Amygdala (tissue), 56 donors: ENCODE measurements at regions not wholly inside any gene's neighbourhood (a gene's known extent, or its start where the extent isn't known, plus 50 kb on each side); places are given as distances from the start of the nearest gene placed in this dataset.
"Not testable (repeated sequence)": the region's sequence is repeated elsewhere in the genome, so short reads cannot be mapped to it uniquely, and the experiment has no call there.

Source experiments
- DNase-seq, 56 donors: peaks; one replicate each; lab custom pipeline; 2025; lab: John Stamatoyannopoulos, UW

- DNase-seq, result no peak
These were observed 230.3 kb downstream of the THBS2 start for GRCh38 chr6:169023161-169023874.

- DNase-seq, result peak in 3 of 56 donors; percentile 13 to 21 (median 14)
These were observed 231.6 kb downstream of the THBS2 start for GRCh38 chr6:169022079-169022478.

- no peak for DNase-seq
These were observed 232.8 kb downstream of the THBS2 start for GRCh38 chr6:169020821-169021220.

DNA sequence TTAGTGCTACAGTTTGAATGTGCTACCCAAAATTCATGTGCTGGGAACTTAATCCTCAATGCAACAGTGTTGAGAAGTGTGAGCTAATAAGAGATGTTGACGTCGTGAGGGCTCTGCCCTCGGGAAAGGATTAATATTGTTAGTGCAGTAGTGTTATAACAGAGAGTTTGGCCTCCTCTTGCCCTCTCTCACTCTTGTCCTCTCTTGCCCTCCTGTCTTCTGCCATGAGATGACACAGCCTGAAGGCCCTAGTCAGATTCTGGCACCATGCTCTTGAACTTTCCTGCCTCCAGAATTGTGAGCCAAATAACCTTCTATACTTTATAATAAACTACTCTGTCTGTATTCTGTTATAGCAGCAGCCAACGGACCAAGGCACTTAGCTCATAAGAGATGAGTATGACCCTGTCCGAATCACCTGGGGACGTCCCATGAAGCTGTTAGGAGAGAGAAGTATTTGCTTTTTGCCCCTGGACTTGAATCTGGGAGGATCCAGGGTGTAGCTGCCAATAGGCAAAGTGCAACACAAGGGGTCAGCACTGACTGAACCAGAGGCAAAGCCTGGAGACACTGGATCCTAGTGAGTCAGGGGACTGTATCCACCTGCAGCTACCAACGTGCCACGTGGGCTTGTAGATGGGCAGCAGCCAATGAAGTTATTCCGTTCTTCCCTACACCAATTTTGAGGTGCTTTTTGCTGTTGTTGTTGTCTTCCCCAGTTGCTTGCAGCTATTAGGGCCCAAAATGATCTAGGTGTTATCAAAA lies 233.7 kb downstream of the THBS2 start:
- no peak for DNase-seq

- no peak for DNase-seq
These were observed 234.5 kb downstream of the THBS2 start for GRCh38 chr6:169019111-169019510.

DNA sequence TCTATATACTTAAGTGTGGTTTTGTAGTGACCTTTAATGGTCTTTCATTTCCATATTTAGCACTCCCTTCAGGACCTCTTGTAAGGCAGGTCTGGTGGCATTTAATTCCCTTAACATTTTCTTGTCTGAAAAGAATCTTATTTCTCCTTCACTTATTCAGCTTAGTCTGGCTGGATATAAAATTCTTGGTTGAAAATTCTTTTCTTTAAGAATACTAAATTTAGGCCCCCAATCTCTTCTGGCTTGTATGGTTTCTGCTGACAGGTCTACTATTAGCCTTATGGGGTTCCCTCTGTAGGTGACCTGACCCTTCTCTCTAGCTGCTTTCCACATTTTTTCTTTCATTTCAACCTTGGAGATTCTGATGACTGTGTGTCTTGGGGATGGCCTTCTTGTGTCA lies 236.9 kb downstream of the THBS2 start:
- no peak for DNase-seq

DNA sequence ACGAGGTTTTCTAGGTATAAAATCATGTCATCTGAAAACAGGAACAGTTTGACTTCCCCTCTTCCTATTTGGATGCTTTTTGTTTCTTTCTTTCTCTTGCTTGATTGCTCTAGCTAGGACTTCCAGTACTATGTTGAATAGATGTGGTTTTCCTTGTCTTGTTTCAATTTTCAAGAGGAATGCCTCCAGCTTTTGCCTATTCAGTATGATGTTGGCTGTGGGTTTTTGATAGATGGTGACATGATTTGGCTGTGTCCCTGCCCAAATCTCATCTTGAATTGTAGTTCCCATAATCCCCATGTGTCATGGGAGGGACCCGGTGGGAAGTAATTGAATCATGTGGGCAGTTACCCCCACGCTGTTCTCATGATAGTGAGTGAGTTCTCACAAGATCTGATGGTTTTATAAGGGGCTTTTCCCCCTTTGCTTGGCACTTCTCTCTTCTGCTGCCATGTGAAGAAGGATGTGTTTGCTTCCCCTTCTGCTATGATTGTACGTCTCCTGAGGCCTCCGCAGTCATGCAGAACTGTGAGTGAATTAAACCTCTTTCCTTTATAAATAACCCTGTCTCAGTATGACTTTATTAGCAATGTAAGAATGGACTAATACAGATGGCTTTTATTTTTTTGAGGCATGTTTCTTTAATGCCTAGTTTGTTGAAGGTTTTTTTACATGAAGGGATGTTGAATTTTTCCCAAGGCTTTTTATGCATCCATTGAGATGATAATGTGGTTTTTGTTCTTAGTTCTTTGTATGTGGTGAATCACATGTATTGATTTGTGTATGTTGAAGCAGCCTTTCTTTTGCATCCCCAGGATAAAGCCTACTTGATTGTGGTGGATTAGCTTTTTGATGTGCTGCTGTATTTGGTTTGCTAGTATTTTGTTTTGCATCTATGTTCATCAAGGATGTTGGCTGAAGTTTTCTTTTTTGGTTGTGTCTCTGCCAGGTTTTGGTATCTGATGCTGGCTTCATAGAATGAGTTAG lies 239.1 kb downstream of the THBS2 start:
- no peak for DNase-seq

DNA sequence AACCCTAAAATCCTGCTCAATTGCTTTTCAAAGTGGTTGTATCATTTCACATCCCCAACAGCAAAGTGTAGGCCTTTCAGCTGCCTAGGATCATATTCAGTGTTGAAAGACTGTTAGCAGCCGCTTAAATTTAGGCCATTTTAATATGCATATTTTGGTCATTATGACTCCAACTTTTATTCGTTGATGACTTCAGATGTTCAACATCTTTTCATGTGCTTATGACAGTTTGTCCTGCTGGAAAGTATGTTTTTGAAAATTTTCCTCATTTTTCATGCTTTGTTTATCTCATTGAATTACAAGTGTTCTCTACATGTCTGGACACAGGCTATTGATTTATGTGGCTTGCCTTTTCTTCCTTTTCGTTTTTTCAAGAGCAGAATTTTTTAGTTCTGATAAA lies 244.0 kb downstream of the THBS2 start:
- no peak for DNase-seq

DNA sequence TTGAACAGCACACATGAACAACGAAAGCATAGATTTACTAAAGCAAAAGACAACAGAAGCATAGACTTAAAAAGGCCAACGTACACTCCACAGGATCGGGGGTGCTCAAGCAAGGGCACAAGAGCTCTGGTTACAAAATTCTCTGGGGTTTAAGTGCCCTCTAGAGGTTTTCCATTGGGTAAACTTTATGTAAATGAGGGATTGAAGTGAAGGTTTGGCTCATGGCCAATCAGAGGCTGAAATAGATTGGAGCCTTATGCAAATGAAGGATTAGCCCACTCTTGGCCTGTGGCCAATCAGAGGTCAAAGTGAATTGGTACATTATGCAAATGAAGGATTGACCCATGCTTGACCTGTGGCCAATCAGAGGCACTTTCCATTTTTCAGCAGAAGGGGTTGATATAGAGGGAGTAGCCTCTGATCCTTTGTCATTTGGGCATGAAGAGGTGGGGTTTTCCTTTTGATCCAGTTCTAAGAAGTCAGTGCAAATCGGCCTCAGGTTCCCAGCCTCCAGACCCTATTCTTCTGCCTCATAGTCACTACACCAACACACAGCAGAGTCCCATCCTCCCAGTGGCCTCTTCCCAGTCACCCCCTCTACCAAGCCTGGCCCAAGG lies 244.9 kb downstream of the THBS2 start:
- DNase-seq, result peak in 2 of 56 donors; percentile 34 to 86

DNA sequence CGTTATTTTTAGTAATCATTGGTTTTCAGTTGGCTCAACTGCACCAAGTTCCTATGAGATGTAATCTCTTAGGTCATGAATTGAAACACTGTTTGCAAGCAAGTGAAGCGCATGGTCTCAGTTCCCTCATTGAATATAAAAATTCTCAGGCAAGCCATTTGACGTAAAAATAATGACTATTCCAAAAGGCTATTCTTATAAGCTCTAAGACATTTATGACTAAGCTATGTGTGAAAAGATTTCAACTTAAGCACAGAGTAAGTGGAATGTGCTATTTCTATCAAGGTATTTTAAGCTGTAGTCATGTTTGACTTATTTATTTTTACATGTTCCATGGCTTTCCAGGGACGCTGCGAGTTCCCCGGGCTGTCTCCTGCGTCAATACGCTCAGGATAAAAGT lies 248.5 kb downstream of the THBS2 start:
- no peak for DNase-seq

- DNase-seq, result no peak
These were observed 253.6 kb downstream of the THBS2 start for GRCh38 chr6:169000022-169000421.

DNA sequence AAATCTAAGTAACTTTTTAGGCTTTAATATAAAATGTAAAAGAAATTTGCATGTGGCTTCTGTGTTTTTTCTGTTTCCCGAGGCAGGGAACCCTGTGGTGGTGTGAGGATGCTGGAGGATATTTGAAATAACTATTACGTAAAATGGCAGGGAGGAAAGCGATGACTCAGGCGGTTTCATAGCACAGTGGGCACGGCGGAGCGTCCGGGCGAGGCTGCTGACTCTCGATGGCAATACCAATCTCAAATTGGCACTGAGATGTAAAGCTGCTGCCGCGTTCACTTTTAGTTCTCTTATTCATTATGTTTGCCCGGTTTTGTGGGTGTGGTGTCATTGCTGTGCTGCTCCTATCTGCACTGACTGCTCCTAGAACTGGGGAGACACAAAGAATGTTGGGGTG lies 254.3 kb downstream of the THBS2 start:
- DNase-seq, result no peak

GRCh38 chr6:168996356-168996625 lies 257.4 kb downstream of the THBS2 start:
- no peak for DNase-seq

DNA sequence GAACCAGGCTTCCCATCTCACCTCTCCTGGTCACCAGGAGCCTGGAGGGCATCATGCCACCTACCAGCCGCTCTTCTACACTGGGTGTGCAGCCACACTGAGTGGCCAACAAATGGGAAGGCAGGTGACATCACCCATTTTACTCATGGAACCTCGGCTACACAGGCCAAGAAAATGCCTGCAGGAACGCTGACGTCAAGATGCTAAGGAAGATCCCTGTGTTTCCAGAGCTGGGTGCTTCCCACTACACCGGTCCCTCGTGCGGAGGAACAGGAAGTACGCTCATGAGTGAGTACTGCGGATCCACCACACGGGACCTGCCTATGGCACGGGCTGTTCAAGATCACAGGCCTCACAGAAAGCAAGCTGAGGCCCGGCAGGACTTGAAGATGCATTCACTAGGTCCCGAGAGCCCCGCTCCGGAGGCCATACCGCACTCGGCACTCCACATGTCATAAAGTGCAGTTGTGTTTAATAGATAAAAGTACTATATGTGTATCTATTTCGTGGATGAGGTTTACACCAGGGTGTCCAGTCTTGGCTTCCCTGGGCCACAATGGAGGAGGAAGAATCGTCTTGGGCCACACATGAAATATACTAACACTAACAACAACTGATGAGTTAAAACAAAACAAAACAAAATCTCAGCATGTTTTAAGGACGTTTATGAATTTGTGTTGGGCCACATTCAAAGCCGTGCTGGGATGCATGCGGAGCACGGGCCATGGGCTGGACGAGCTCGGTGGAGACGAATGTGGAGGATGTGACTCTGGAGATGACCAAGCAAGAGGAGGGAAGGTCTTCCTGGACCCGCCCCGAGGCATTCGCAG lies 257.9 kb downstream of the THBS2 start:
- no peak for DNase-seq

GRCh38 chr6:168994956-168995355 lies 258.7 kb downstream of the THBS2 start:
- no peak for DNase-seq

DNA sequence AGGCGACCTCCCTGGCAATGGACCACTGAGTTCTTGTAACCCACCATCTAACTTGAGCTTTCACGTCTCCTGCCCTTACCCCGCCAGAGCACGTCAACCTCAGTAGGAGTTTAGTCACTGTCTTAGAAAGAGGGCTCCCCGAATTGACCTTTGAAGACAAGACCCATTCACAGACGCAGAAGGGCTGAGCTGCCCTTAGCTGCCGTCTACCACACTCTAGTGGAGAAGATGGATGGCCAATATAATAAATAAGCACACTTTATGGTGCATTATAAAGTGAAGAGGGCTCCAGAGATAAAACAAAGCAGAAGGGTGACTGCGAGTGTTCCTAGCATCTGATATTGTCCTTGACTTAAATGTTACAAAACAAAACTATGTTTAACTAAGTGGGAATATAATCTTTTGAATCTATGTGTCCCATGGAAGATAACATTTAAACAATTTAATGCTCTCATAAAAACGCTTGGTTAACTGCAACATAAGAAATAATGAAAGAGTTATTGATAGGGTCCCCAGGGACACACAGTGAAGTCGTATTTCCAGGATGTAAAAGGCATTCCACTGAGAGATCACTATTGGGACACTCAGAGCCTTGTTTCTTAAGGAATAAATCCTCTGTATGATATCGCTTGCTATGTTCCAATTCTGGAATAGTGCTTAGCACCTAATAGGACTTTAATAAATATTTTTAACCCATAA lies 261.1 kb downstream of the THBS2 start:
- DNase-seq, result no peak

DNA sequence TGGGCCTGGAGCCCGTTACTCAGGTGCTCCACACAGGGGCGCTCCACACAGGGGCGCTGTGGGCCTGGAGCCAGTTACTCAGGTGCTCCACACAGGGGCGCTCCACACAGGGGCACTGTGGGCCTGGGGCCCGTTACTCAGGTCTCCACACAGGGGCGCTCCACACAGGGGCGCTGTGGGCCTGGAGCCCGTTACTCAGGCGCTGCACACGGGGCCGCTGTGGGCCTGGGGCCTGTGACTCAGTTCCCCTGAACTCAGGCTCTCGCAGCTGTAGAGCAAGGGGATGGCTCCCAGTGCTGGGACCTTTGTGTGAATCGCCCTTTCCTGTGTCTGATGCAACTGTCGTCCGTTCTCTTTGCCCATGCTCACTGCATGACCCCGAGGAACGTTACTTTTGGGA lies 262.0 kb downstream of the THBS2 start:
- DNase-seq, result not testable (repeated sequence)

- no peak for DNase-seq
These were observed 263.5 kb downstream of the THBS2 start for GRCh38 chr6:168990019-168990751.

GRCh38 chr6:168989421-168989820 lies 264.2 kb downstream of the THBS2 start:
- DNase-seq, result no peak
